ENCODE measurements at regions not wholly inside any gene's neighbourhood (a gene's known extent, or its start where the extent isn't known, plus 50 kb on each side); places are given as distances from the start of the nearest gene placed in this dataset.

GRCh38 chr2:66692521-66693054, 257.7 kb downstream of the MEIS1 start:
- peaks cover 71 to 76% of the 10 kb centered on the region in 2 experiments for H3K4me1 Mint-ChIP-seq
- TF ChIP-seq CTCF (conservative IDR thresholded peaks at IDR 0.05): no peak
- no peak overlapping the region for H2BK15ac ChIP-seq (ENCODE audit: low read depth, low read length)
- H4K5ac ChIP-seq (ENCODE audit: insufficient read length, low read depth, low read length): no peak overlapping the region
- no peaks in the 10 kb centered on the region for H3K27me3 Mint-ChIP-seq (ENCODE audit: low read depth)
- no peaks in the 10 kb centered on the region for H3K9me3 Mint-ChIP-seq
- H3T11ph ChIP-seq (ENCODE audit: low read length): no peak overlapping the region
- H3K79me1 ChIP-seq (ENCODE audit: insufficient read depth, low read depth, low read length, poor library complexity, severe bottlenecking): no peaks in the 10 kb centered on the region
- H3K56ac ChIP-seq (ENCODE audit: insufficient read length, low read depth, low read length): no peak overlapping the region
- no peak overlapping the region for H3K23ac ChIP-seq (ENCODE audit: insufficient read length, low read depth, low read length)
- H2BK120ac ChIP-seq (ENCODE audit: low read depth, low read length, poor library complexity, severe bottlenecking): no peak overlapping the region
- H3K14ac ChIP-seq (ENCODE audit: insufficient read depth, low read length): no peak overlapping the region
- H3K23me2 ChIP-seq (ENCODE audit: insufficient read length, low read depth, low read length, poor library complexity, severe bottlenecking): no peaks in the 10 kb centered on the region
- DNase-seq: no peak
- H4K20me1 ChIP-seq (ENCODE audit: control insufficient read depth, insufficient read depth, insufficient read length): no peaks in the 10 kb centered on the region
- H3K27me3 ChIP-seq (ENCODE audit: insufficient read depth, low read length): no peaks in the 10 kb centered on the region
- H4K8ac ChIP-seq (replicated peaks; ENCODE audit: insufficient read length, low read depth, low read length): no peak overlapping the region
- H2AK5ac ChIP-seq (ENCODE audit: insufficient read length, low read length): no peak overlapping the region
- H3K4me3 Mint-ChIP-seq: no peak overlapping the region
- H3K27ac Mint-ChIP-seq: no peak overlapping the region
- no peaks in the 10 kb centered on the region for H3K36me3 Mint-ChIP-seq (ENCODE audit: insufficient read depth in 1 of 3, low read depth in 3 of 3)
- no peak overlapping the region for H3K27ac ChIP-seq (ENCODE audit: insufficient read length, low read depth, low read length)
- no peaks in the 10 kb centered on the region for H3K79me2 ChIP-seq (ENCODE audit: insufficient read depth, low read length)
- no peak overlapping the region for H2BK5ac ChIP-seq (ENCODE audit: insufficient read length, low read length)
- peaks cover 3% of the 10 kb centered on the region; the same call in 1 of the 2 replicates for H3K4me1 ChIP-seq (ENCODE audit: insufficient read depth, low read length)
- no peak overlapping the region for H4K91ac ChIP-seq (ENCODE audit: insufficient read length, low read depth, low read length)
- WGBS (ENCODE audit: extremely low coverage, insufficient read length, low lambda C conversion rate): no CpG with 5 or more reads among the region's 7 CpGs
- H3K9ac ChIP-seq (ENCODE audit: extremely low read depth, insufficient read length, low read length): no peak overlapping the region
- H3K18ac ChIP-seq (ENCODE audit: insufficient read length, low read depth, low read length): no peak overlapping the region
- no peak overlapping the region for H2AFZ ChIP-seq (ENCODE audit: low read length)
- no peak overlapping the region for H2BK12ac ChIP-seq (ENCODE audit: insufficient read length, low read depth, low read length)
- H3K4me2 ChIP-seq (ENCODE audit: insufficient read depth, insufficient read length, low read length): no peak overlapping the region
- no peak overlapping the region for H3K4ac ChIP-seq (ENCODE audit: low read depth, low read length)
- no peaks in the 10 kb centered on the region for H3K9me3 ChIP-seq (ENCODE audit: control insufficient read depth, low read depth, low read length)
- H2BK20ac ChIP-seq (ENCODE audit: low read depth, low read length, poor library complexity, severe bottlenecking): no peak overlapping the region

Data from H9 (cell line).